ENCODE measurements at regions not wholly inside any gene's neighbourhood (a gene's known extent, or its start where the extent isn't known, plus 50 kb on each side); places are given as distances from the start of the nearest gene placed in this dataset.

GRCh38 chr3:11953778-11954177 lies 50.4 kb upstream of the SYN2 start:
- TF ChIP-seq POLR2A (IDR thresholded peaks at IDR 0.05) (no peak), CTCF (IDR thresholded peaks at IDR 0.05) (no peak)
- Histone ChIP-seq H3K27ac (no peak overlapping the region), H3K27me3 (peaks cover 0 to 9% (median 0%) of the 10 kb centered on the region in 9 donors), H3K36me3 (no peaks in the 10 kb centered on the region), H3K4me1 (no peaks in the 10 kb centered on the region), H3K9me3 (no peaks in the 10 kb centered on the region), H3K4me3 (no peak overlapping the region)
- WGBS, 4 donors: 49 to 78% (median 71%) methylated on average over 6 of the region's 6 CpGs
- DNase-seq (no peak), ATAC-seq (no peak)
- intact Hi-C loops (cut with DNase I): no loop called here

GRCh38 chr3:11954312-11954934 lies 49.8 kb upstream of the SYN2 start:
- ATAC-seq (no peak), DNase-seq (no peak)
- H3K4me1 ChIP-seq: no peaks in the 10 kb centered on the region
- H3K4me3 ChIP-seq: no peak overlapping the region
- H3K36me3 ChIP-seq: no peaks in the 10 kb centered on the region
- intact Hi-C loops (cut with DNase I): no loop called here
- peaks cover 0 to 4% (median 0%) of the 10 kb centered on the region in 12 donors for H3K9me3 ChIP-seq
- WGBS, 4 donors: 44 to 49% (median 48%) methylated on average over 7 to 8 of the region's 8 CpGs
- TF ChIP-seq CTCF (IDR thresholded peaks at IDR 0.05): no peak
- TF ChIP-seq POLR2A (IDR thresholded peaks at IDR 0.05): no peak
- H3K27me3 ChIP-seq: peaks cover 0 to 7% (median 0%) of the 10 kb centered on the region in 9 donors
- no peak overlapping the region for H3K27ac ChIP-seq
